ENCODE measurements at regions not wholly inside any gene's neighbourhood (a gene's known extent, or its start where the extent isn't known, plus 50 kb on each side); places are given as distances from the start of the nearest gene placed in this dataset.

DNA sequence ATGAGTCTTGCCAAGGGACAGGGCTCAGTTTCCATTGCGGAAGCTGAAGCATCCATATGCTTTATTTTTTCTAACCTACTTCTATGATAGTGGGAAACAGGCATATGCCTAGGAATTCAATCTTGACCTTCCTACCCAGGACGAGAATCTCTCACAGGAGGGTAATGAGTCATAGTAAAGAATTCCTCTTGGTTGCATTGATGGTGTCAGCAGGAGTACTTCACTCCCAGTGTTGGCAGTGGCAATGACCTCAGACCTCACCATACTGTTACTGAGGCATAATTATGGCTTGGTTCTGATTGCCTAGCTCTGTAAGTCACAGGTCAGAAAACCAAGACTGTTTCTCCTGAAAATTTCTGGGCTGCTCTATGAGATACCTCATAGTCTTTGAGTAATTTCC lies 552.9 kb downstream of the ARL4A start:
- Histone ChIP-seq H3K9me3 (ENCODE audit: control insufficient read depth in 1 of 2, insufficient read depth in 1 of 2, low read depth in 1 of 2, low read length in 2 of 2) (no peaks in the 10 kb centered on the region), H3K36me3 (ENCODE audit: control insufficient read depth in 1 of 2, insufficient read depth in 2 of 2, low read length in 2 of 2) (no peaks in the 10 kb centered on the region), H3K4me1 (ENCODE audit: control insufficient read depth in 1 of 2, insufficient read depth in 2 of 2, low read length in 2 of 2) (peaks cover 3 to 10% of the 10 kb centered on the region in 2 experiments; a peak in 3 of 4 replicates), H3K4me2 (ENCODE audit: low read length) (peak overlapping the region; percentile 40), H3K9ac (ENCODE audit: low read length) (no peak overlapping the region), H3K27me3 (ENCODE audit: insufficient read depth, low read length) (no peaks in the 10 kb centered on the region), H3K27ac (ENCODE audit: low read depth, low read length) (no peak overlapping the region), H3K79me2 (ENCODE audit: insufficient read depth, low read length) (no peaks in the 10 kb centered on the region), H3K9me2 (ENCODE audit: insufficient read depth) (no peaks in the 10 kb centered on the region), H4K20me1 (ENCODE audit: insufficient read depth) (no peaks in the 10 kb centered on the region), H3K4me3 (replicated peaks in 1 of 2; ENCODE audit: low read depth in 1 of 2, low read length in 2 of 2) (no peak overlapping the region), H2AFZ (ENCODE audit: low read depth, low read length, poor library complexity, severe bottlenecking) (peak overlapping the region; percentile 83)
- ChIA-PET POLR2A (no interaction called here), CTCF (no interaction called here), RAD21 (ENCODE audit: low non-redundant PET in 1 of 2, low total read pairs in 2 of 2, uncharacterized antibody in 2 of 2, unreplicated experiment in 2 of 2) (no interaction called here)
- peak; percentile 93 for ATAC-seq
- no TSS peak for BruUV-seq (replicated peaks)
- TF ChIP-seq TCF7L2 (IDR thresholded peaks at IDR 0.05; ENCODE audit: borderline replicate concordance, extremely low read depth, insufficient read depth, insufficient read length) (no peak), FOSL1 (IDR thresholded peaks at IDR 0.05; ENCODE audit: low read depth) (peak; percentile 51; the same call in 1 of the 2 replicates), YY1 (IDR thresholded peaks at IDR 0.05; ENCODE audit: extremely low read depth, insufficient replicate concordance, low read depth, low read length) (no peak), POLR2A (IDR thresholded peaks at IDR 0.05; ENCODE audit: borderline replicate concordance, extremely low read depth, insufficient read depth, insufficient read length) (no peak), RAD21 (IDR thresholded peaks at IDR 0.05; ENCODE audit: low read depth) (no peak), POLR2AphosphoS5 (IDR thresholded peaks at IDR 0.05; ENCODE audit: low read depth, low read length) (no peak), ELF1 (IDR thresholded peaks at IDR 0.05; ENCODE audit: borderline replicate concordance, low read depth) (no peak), CBX3 (IDR thresholded peaks at IDR 0.05; ENCODE audit: low read depth) (0 out of 2 replicates have a peak, but pooled peaks have one; percentile 22), EZH2 (IDR thresholded peaks at IDR 0.05) (no peak), JUND (IDR thresholded peaks at IDR 0.05) (peak; percentile 46), EZH2phosphoT487 (IDR thresholded peaks at IDR 0.05; ENCODE audit: borderline replicate concordance) (no peak), SIN3A (IDR thresholded peaks at IDR 0.05; ENCODE audit: low read depth) (no peak), SP1 (IDR thresholded peaks at IDR 0.05; ENCODE audit: low read depth) (no peak)
- TF ChIP-seq, protein P1, sequence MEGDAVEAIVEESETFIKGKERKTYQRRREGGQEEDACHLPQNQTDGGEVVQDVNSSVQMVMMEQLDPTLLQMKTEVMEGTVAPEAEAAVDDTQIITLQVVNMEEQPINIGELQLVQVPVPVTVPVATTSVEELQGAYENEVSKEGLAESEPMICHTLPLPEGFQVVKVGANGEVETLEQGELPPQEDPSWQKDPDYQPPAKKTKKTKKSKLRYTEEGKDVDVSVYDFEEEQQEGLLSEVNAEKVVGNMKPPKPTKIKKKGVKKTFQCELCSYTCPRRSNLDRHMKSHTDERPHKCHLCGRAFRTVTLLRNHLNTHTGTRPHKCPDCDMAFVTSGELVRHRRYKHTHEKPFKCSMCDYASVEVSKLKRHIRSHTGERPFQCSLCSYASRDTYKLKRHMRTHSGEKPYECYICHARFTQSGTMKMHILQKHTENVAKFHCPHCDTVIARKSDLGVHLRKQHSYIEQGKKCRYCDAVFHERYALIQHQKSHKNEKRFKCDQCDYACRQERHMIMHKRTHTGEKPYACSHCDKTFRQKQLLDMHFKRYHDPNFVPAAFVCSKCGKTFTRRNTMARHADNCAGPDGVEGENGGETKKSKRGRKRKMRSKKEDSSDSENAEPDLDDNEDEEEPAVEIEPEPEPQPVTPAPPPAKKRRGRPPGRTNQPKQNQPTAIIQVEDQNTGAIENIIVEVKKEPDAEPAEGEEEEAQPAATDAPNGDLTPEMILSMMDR (IDR thresholded peaks at IDR 0.05 in 2 of 3, conservative IDR thresholded peaks at IDR 0.05 in 1 of 3; ENCODE audit: borderline replicate concordance in 1 of 3, insufficient read depth in 1 of 3, low read depth in 2 of 3, low read length in 2 of 3), result no peak
- TF ChIP-seq, protein P2, sequence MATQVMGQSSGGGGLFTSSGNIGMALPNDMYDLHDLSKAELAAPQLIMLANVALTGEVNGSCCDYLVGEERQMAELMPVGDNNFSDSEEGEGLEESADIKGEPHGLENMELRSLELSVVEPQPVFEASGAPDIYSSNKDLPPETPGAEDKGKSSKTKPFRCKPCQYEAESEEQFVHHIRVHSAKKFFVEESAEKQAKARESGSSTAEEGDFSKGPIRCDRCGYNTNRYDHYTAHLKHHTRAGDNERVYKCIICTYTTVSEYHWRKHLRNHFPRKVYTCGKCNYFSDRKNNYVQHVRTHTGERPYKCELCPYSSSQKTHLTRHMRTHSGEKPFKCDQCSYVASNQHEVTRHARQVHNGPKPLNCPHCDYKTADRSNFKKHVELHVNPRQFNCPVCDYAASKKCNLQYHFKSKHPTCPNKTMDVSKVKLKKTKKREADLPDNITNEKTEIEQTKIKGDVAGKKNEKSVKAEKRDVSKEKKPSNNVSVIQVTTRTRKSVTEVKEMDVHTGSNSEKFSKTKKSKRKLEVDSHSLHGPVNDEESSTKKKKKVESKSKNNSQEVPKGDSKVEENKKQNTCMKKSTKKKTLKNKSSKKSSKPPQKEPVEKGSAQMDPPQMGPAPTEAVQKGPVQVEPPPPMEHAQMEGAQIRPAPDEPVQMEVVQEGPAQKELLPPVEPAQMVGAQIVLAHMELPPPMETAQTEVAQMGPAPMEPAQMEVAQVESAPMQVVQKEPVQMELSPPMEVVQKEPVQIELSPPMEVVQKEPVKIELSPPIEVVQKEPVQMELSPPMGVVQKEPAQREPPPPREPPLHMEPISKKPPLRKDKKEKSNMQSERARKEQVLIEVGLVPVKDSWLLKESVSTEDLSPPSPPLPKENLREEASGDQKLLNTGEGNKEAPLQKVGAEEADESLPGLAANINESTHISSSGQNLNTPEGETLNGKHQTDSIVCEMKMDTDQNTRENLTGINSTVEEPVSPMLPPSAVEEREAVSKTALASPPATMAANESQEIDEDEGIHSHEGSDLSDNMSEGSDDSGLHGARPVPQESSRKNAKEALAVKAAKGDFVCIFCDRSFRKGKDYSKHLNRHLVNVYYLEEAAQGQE (IDR thresholded peaks at IDR 0.05; ENCODE audit: low read depth), result no peak
- TF ChIP-seq, protein P3, sequence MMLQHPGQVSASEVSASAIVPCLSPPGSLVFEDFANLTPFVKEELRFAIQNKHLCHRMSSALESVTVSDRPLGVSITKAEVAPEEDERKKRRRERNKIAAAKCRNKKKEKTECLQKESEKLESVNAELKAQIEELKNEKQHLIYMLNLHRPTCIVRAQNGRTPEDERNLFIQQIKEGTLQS (IDR thresholded peaks at IDR 0.05), result no peak
- TF ChIP-seq, protein P4, sequence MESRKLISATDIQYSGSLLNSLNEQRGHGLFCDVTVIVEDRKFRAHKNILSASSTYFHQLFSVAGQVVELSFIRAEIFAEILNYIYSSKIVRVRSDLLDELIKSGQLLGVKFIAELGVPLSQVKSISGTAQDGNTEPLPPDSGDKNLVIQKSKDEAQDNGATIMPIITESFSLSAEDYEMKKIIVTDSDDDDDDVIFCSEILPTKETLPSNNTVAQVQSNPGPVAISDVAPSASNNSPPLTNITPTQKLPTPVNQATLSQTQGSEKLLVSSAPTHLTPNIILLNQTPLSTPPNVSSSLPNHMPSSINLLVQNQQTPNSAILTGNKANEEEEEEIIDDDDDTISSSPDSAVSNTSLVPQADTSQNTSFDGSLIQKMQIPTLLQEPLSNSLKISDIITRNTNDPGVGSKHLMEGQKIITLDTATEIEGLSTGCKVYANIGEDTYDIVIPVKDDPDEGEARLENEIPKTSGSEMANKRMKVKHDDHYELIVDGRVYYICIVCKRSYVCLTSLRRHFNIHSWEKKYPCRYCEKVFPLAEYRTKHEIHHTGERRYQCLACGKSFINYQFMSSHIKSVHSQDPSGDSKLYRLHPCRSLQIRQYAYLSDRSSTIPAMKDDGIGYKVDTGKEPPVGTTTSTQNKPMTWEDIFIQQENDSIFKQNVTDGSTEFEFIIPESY (IDR thresholded peaks at IDR 0.05; ENCODE audit: extremely low read depth, insufficient replicate concordance, low read length), result no peak
- intact Hi-C loops (cut with micrococcal nuclease), result no loop called here
- peak; percentile 24 for DNase-seq (ENCODE audit: low read depth, low spot score)

Data from HCT116 (cell line).